HCT116 (cell line): ENCODE measurements at regions not wholly inside any gene's neighbourhood (a gene's known extent, or its start where the extent isn't known, plus 50 kb on each side); places are given as distances from the start of the nearest gene placed in this dataset.

Source experiments
- ATAC-seq: fragments of 200-7000 bp; cut with Tn5 transposase; 2 replicates; pipeline ENCODE4 v1.9.1; 2020; ENCODE audit warnings: mild to moderate bottlenecking, moderate library complexity
- BruUV-seq: library from RNA; stranded (reverse); fragments of 400-500 nt; replicated peaks from 2 replicates; lab custom pipeline; 2021; lab: Mats Ljungman, UMichigan
- CTCF ChIA-PET: fragments of 300-600 bp; sonication (Branson Sonifier 250); formaldehyde crosslinking; loops from one replicate; lab custom pipeline; 2021; ENCODE audit warnings: antibody characterized with exemption; lab: Charles Lee
- POLR2A ChIA-PET: fragments of 300-600, 350-600 bp; sonication (Branson Sonifier 250); formaldehyde crosslinking; loops from one replicate; lab custom pipeline; 2021; ENCODE audit warnings: antibody characterized with exemption; lab: Charles Lee
- RAD21 ChIA-PET, 2 experiments: fragments of 300-600 bp; sonication (Branson Sonifier 250); formaldehyde crosslinking; loops; one replicate each; lab custom pipeline; 2023; ENCODE audit warnings: low total read pairs in 2 of 2; ENCODE audit not compliant: uncharacterized antibody in 2 of 2, unreplicated experiment in 2 of 2, low non-redundant PET in 1 of 2; lab: Charles Lee
- DNase-seq: peaks from one replicate; pipeline ENCODE4 v3.0.0-alpha.2; 2010; ENCODE audit warnings: low read depth, low spot score
- H2AFZ ChIP-seq: fragments of 200-600 bp; shearing (Covaris generic), sonication (generic); 2 replicates; pipeline ENCODE4 v1.6.1; 2017; ENCODE audit warnings: low read depth, mixed run types, mixed read lengths, antibody characterized with exemption, low read length; ENCODE audit not compliant: poor library complexity, severe bottlenecking
- H3K27ac ChIP-seq: 2 replicates; pipeline ENCODE4 v1.5.1; 2012; ENCODE audit warnings: low read depth, low read length
- H3K27me3 ChIP-seq: fragments of 200-600 bp; sonication (generic); 2 replicates; pipeline ENCODE4 v1.6.1; 2016; ENCODE audit warnings: mixed run types, low read length, mixed read lengths; ENCODE audit not compliant: insufficient read depth
- H3K36me3 ChIP-seq, 2 experiments: fragments of 200-500 bp in 1 of 2; fragments of 200-600 bp in 1 of 2; sonication (Bioruptor generic) in 1 of 2; sonication (generic) in 1 of 2; 2 replicates each; pipeline versions ENCODE4 v1.5.1 to v1.6.1; 2014 to 2016; ENCODE audit warnings: low read length in 2 of 2, inconsistent platforms in 1 of 2, mixed read lengths in 1 of 2, mixed run types in 1 of 2; ENCODE audit not compliant: insufficient read depth in 2 of 2, control insufficient read depth in 1 of 2
- H3K4me1 ChIP-seq, 2 experiments: fragments of 200-600 bp in 1 of 2; sonication (generic) in 1 of 2; 2 replicates each; pipeline versions ENCODE4 v1.5.1 to v1.6.1; 2012 to 2017; ENCODE audit warnings: low read length in 2 of 2, inconsistent platforms in 1 of 2, mild to moderate bottlenecking in 1 of 2, mixed read lengths in 1 of 2, mixed run types in 1 of 2, moderate library complexity in 1 of 2; ENCODE audit not compliant: insufficient read depth in 2 of 2, control insufficient read depth in 1 of 2
- H3K4me2 ChIP-seq: fragments of 200-600 bp; sonication (generic); 2 replicates; pipeline ENCODE4 v1.6.1; 2017; ENCODE audit warnings: mixed run types, low read length, mixed read lengths
- H3K4me3 ChIP-seq, 2 experiments: fragments of 200-600 bp in 1 of 2; sonication (generic) in 1 of 2; replicated peaks in 1 of 2; 2 replicates each; pipeline ENCODE4 v1.5.1; 2011 to 2016; ENCODE audit warnings: low read length in 2 of 2, control low read depth in 1 of 2, low read depth in 1 of 2, mild to moderate bottlenecking in 1 of 2, mixed read lengths in 1 of 2, mixed run types in 1 of 2
- H3K79me2 ChIP-seq: fragments of 200-600 bp; sonication (generic); 2 replicates; pipeline ENCODE4 v1.6.1; 2017; ENCODE audit warnings: mild to moderate bottlenecking, mixed run types, low read length, moderate library complexity, mixed read lengths; ENCODE audit not compliant: insufficient read depth
- H3K9ac ChIP-seq: fragments of 200-600 bp; sonication (generic); 2 replicates; pipeline ENCODE4 v1.6.1; 2016; ENCODE audit warnings: low read length, mixed read lengths
- H3K9me2 ChIP-seq: fragments of 200-600 bp; sonication (generic), shearing (Covaris generic); 2 replicates; pipeline ENCODE4 v1.6.1; 2017; ENCODE audit warnings: mixed run types, mild to moderate bottlenecking, moderate library complexity; ENCODE audit not compliant: insufficient read depth
- H3K9me3 ChIP-seq, 2 experiments: fragments of 200-500 bp in 1 of 2; fragments of 200-600 bp in 1 of 2; sonication (Bioruptor generic) in 1 of 2; sonication (generic) in 1 of 2; 2 replicates each; pipeline ENCODE4 v1.6.1; 2014 to 2017; ENCODE audit warnings: low read length in 2 of 2, mixed read lengths in 2 of 2, inconsistent platforms in 1 of 2, low read depth in 1 of 2, mild to moderate bottlenecking in 1 of 2, mixed run types in 1 of 2, moderate library complexity in 1 of 2; ENCODE audit not compliant: control insufficient read depth in 1 of 2, insufficient read depth in 1 of 2
- H4K20me1 ChIP-seq: fragments of 200-600 bp; sonication (generic), shearing (Covaris generic); 2 replicates; pipeline ENCODE4 v1.6.1; 2017; ENCODE audit warnings: mixed run types, mild to moderate bottlenecking, moderate library complexity; ENCODE audit not compliant: insufficient read depth
- CTCF ChIP-seq, 3 experiments: fragments of 200-600 bp in 1 of 3; sonication (generic) in 1 of 3; IDR thresholded peaks in 2 of 3; conservative IDR thresholded peaks in 1 of 3; 2 replicates each; pipeline ENCODE4 v1.5.1; 2012 to 2017; ENCODE audit warnings: low read depth in 2 of 3, low read length in 2 of 3, antibody characterized with exemption in 1 of 3, borderline replicate concordance in 1 of 3, control low read depth in 1 of 3, mild to moderate bottlenecking in 1 of 3, mixed read lengths in 1 of 3, mixed run types in 1 of 3, moderate library complexity in 1 of 3; ENCODE audit not compliant: insufficient read depth in 1 of 3
- MAX ChIP-seq: IDR thresholded peaks from 2 replicates; pipeline ENCODE4 v1.6.1; 2012
- POLR2AphosphoS5 ChIP-seq: IDR thresholded peaks from 2 replicates; pipeline ENCODE4 v1.6.1; 2011; ENCODE audit warnings: mild to moderate bottlenecking, low read depth, low read length, moderate library complexity
- RAD21 ChIP-seq: IDR thresholded peaks from 2 replicates; pipeline ENCODE4 v1.6.1; 2012; ENCODE audit warnings: low read depth, mild to moderate bottlenecking
- SIN3A ChIP-seq: IDR thresholded peaks from 2 replicates; pipeline ENCODE4 v1.6.1; 2012; ENCODE audit warnings: low read depth
- SP1 ChIP-seq: IDR thresholded peaks from 2 replicates; pipeline ENCODE4 v1.6.1; 2012; ENCODE audit warnings: low read depth
- TCF7L2 ChIP-seq: IDR thresholded peaks from 2 replicates; pipeline ENCODE4 v1.7.0; 2011; ENCODE audit warnings: borderline replicate concordance, inconsistent platforms; ENCODE audit not compliant: insufficient read depth, insufficient read length; ENCODE audit errors: extremely low read depth
- YY1 ChIP-seq: IDR thresholded peaks from 2 replicates; pipeline ENCODE4 v1.6.1; 2011; ENCODE audit warnings: low read length, low read depth, moderate library complexity, mild to moderate bottlenecking; ENCODE audit not compliant: insufficient replicate concordance; ENCODE audit errors: extremely low read depth
- ZFX ChIP-seq: fragments of 450-650 bp; IDR thresholded peaks from 2 replicates; pipeline ENCODE4 v1.6.1; 2017
- intact Hi-C: fragments of 100-400 bp; cut with micrococcal nuclease; formaldehyde crosslinking; loops from 2 replicates; pipeline ENCODE4 v1.10.0; 2022

GRCh38 chr3:36192901-36193300, 187.4 kb upstream of the STAC start:
- H3K4me2 ChIP-seq = no peak overlapping the region
- RAD21 ChIA-PET = no interaction called here
- ATAC-seq (no peak), DNase-seq (no peak)
- intact Hi-C loops = no loop called here
- no peaks in the 10 kb centered on the region for H3K9me2 ChIP-seq
- no peak overlapping the region for H3K27ac ChIP-seq
- H3K9me3 ChIP-seq = no peaks in the 10 kb centered on the region; a peak in 1 of 4 replicates
- H4K20me1 ChIP-seq = no peaks in the 10 kb centered on the region
- POLR2A ChIA-PET = no interaction called here
- no peak overlapping the region for H3K4me3 ChIP-seq
- H3K4me1 ChIP-seq = no peaks in the 10 kb centered on the region
- TF ChIP-seq CTCF (IDR thresholded peaks at IDR 0.05 in 2 of 3, conservative IDR thresholded peaks at IDR 0.05 in 1 of 3; ENCODE audit: borderline replicate concordance in 1 of 3, insufficient read depth in 1 of 3, low read depth in 2 of 3, low read length in 2 of 3) (no peak), SIN3A (no peak), YY1 (no peak), ZFX (no peak)
- no peak overlapping the region for H3K9ac ChIP-seq
- no peaks in the 10 kb centered on the region for H3K79me2 ChIP-seq
- H3K36me3 ChIP-seq = no peaks in the 10 kb centered on the region
- H2AFZ ChIP-seq = no peak overlapping the region
- CTCF ChIA-PET = no interaction called here
- H3K27me3 ChIP-seq = no peaks in the 10 kb centered on the region
- no TSS peak for BruUV-seq

- Histone ChIP-seq H3K4me3 (no peak overlapping the region), H3K4me1 (no peaks in the 10 kb centered on the region), H2AFZ (no peak overlapping the region), H3K79me2 (no peaks in the 10 kb centered on the region), H4K20me1 (no peaks in the 10 kb centered on the region), H3K9ac (no peak overlapping the region), H3K27me3 (no peaks in the 10 kb centered on the region), H3K36me3 (no peaks in the 10 kb centered on the region), H3K4me2 (no peak overlapping the region), H3K9me2 (no peaks in the 10 kb centered on the region), H3K27ac (no peak overlapping the region), H3K9me3 (no peaks in the 10 kb centered on the region; a peak in 1 of 4 replicates)
- DNase-seq (no peak), ATAC-seq (no peak)
- intact Hi-C loops = no loop called here
- ChIA-PET POLR2A (no interaction called here), CTCF (no interaction called here), RAD21 (no interaction called here)
- no peak for TF ChIP-seq ZFX
- no peak for TF ChIP-seq TCF7L2
- TF ChIP-seq POLR2AphosphoS5 = no peak
- TF ChIP-seq CTCF (IDR thresholded peaks at IDR 0.05 in 2 of 3, conservative IDR thresholded peaks at IDR 0.05 in 1 of 3; ENCODE audit: borderline replicate concordance in 1 of 3, insufficient read depth in 1 of 3, low read depth in 2 of 3, low read length in 2 of 3) = no peak
- TF ChIP-seq RAD21 = no peak
- TF ChIP-seq SP1 = no peak
- no peak for TF ChIP-seq MAX
- no TSS peak for BruUV-seq
Measured at GRCh38 chr3:36193448-36193847, 186.9 kb upstream of the STAC start.
